GM23248 (cell line): ENCODE measurements at regions not wholly inside any gene's neighbourhood (a gene's known extent, or its start where the extent isn't known, plus 50 kb on each side); places are given as distances from the start of the nearest gene placed in this dataset.

ENCODE experiments used
- EZH2 ChIP-seq: fragments of 200-600 bp; sonication (generic); IDR thresholded peaks from 2 replicates; pipeline ENCODE4 v1.6.1; 2018; ENCODE audit warnings: antibody characterized with exemption, mild to moderate bottlenecking; ENCODE audit not compliant: insufficient read depth, poor library complexity, severe bottlenecking
- EZH2phosphoT487 ChIP-seq: fragments of 200-600 bp; sonication (generic); IDR thresholded peaks from 2 replicates; pipeline ENCODE4 v1.6.1; 2018; ENCODE audit warnings: antibody characterized with exemption, moderate library complexity, mild to moderate bottlenecking, low read depth; ENCODE audit not compliant: insufficient read depth

DNA sequence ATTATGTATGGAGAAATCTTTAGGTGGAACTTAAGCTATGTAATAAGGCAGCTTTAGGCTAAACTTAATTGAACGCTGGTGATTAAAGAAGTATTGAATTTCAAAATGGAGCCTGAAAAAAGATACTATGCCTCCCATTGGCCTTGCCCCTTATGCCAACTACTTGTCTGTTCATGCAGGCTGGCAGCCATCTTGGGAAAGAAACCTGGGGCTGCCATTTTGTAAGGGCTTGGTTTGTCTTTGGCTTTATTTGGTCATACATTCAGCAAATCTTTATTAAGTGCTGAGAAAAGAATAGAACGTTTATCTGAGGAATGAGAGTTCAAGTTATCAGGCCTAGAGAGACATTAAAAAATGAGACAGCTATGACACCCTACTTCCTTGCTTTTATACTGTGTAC, 231.3 kb downstream of the KCNE4 start:
- TF ChIP-seq EZH2: no peak
- no peak for TF ChIP-seq EZH2phosphoT487
